SU-DHL-6 (cell line): ENCODE measurements at regions not wholly inside any gene's neighbourhood (a gene's known extent, or its start where the extent isn't known, plus 50 kb on each side); places are given as distances from the start of the nearest gene placed in this dataset.

Source experiments
- CTCF ChIP-seq: fragments of 200-600 bp; sonication (generic); IDR thresholded peaks from one replicate; pipeline ENCODE4 v1.5.1; 2017; ENCODE audit warnings: antibody characterized with exemption, mild to moderate bottlenecking, low read length, moderate library complexity; ENCODE audit not compliant: insufficient read depth, poor library complexity, severe bottlenecking
- EZH2phosphoT487 ChIP-seq: fragments of 200-600 bp; sonication (generic), shearing (Covaris generic); conservative IDR thresholded peaks from 2 replicates; pipeline ENCODE4 v1.6.1; 2018; ENCODE audit warnings: mild to moderate bottlenecking, antibody characterized with exemption, low read length, moderate library complexity, mixed read lengths

DNA sequence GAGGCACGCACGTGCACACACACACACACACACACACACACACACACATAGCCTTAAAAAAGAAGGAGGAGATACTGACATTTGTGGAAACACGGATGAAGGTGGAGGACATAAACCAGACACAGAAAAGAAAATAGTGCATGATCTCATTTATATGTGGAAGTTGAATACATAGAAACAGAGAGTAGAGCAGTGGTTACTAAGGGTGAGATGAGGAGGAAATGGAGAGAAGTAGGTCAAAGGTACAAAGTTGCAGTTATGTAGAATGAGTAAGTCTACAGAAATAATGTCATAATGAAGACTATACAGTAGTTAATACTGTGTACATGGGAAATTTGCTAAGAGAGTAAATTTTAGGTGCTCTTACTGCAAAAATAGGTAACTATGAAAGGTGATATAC is 412.2 kb upstream of the CDH9 start:
- no peak for TF ChIP-seq CTCF
- TF ChIP-seq EZH2phosphoT487 = no peak
